CD4-positive, alpha-beta T cell treated with Interleukin-17A for 1 hour (primary cell): ENCODE measurements at regions not wholly inside any gene's neighbourhood (a gene's known extent, or its start where the extent isn't known, plus 50 kb on each side); places are given as distances from the start of the nearest gene placed in this dataset.

Experiments used
- DNase-seq: peaks from one replicate; pipeline ENCODE4 v3.0.0-alpha.2; 2020

DNA sequence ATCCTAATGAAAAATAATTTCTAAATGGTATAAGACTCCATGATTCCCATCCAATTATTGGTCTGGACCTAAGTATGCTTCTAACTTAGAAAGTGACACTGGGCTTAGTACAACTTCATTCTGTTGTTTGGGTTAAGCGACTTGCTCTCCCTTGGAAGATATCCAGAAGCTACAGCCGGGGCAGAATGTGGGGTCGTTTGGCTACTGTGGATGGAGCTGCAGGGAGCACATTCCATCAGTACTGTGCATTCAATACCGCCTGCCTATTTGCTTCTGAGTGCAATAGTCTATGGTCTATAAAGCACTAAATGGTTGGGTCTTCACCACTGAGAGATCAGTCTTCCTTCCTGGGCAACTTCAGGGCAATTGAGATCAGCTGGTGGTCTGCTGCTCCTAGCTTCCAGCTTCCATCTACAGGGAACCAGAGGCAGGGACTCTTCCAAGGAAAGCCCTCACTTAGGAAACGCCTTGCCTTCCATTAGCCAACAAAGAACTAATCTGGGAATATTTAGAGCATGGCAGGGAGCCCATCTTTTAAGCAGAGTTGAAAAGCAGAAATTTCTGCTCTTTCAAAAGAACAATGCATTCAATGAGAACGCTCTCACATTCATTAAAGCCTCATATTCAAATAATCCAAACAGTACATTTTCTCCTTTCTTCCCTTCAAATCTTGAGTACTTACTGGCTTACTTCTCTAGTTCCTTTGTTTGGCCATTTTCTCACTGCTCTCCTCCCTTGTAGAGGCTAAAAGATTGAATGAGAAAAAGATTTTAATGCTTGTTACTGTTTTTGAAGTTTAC, 1049.9 kb upstream of the TENM3 start:
- no peak for DNase-seq

DNA sequence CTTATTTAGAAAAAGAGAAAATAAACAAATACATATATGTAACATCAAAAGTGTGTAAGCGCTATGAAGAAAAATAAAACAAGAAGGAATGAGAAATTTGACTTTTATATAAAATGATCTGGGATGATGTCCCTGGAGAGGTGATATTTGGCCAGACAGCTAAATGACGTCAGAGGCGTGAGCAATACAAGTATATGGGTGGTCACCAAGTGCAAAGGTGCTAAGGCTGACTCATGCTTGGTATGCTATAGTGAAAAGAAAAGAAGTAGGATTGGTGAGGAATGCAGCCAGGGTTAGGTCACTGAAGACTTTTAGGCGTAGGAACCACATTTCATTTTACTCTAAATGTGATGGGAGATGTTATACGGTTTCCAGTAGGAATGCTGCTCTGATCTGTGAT, 1049.1 kb upstream of the TENM3 start:
- DNase-seq, result no peak

DNA sequence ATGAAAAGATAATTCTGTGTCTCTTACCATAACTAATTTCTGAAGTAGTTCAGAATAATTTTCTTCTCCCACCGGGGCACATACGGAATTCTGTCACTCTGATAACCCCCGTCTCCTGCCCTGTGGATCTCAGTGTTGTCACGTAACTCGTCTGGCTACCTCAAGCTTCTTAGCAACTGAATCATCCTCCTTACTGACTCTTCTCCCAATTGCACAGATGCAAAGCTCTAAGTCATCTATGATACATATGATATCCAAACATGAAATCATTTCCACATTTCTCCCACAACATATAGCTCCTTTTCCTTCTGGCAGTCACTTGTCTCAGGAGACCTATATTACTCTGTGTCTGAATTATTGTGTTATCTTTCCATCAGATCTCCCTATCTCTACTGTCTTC, 1043.1 kb upstream of the TENM3 start:
- no peak for DNase-seq

GRCh38 chr4:181202240-181202639, 1041.0 kb upstream of the TENM3 start:
- no peak for DNase-seq

- no peak for DNase-seq
These were observed 1039.1 kb upstream of the TENM3 start for GRCh38 chr4:181204109-181204508.

DNA sequence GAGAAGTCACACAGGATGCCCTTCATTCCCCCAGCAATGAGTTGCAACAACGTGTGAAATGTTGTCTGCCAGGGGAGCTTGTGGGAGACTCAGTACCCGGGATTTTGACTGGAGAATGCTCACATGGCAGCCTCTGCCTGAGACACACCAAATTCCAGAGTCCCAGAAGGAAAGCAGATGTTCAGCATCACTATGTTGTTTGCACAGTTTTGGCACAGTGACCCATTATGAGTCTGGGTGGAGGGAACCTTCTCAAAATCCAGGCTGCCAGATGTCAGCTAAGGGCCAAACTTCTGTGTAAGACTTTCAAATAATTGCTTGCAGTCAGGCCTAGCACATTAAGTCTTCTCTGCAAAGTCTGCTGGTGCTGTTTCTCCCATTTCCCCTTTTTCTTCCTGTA, 1029.7 kb upstream of the TENM3 start:
- no peak for DNase-seq

- no peak for DNase-seq
These were observed 1026.7 kb upstream of the TENM3 start for GRCh38 chr4:181216501-181216900.

DNA sequence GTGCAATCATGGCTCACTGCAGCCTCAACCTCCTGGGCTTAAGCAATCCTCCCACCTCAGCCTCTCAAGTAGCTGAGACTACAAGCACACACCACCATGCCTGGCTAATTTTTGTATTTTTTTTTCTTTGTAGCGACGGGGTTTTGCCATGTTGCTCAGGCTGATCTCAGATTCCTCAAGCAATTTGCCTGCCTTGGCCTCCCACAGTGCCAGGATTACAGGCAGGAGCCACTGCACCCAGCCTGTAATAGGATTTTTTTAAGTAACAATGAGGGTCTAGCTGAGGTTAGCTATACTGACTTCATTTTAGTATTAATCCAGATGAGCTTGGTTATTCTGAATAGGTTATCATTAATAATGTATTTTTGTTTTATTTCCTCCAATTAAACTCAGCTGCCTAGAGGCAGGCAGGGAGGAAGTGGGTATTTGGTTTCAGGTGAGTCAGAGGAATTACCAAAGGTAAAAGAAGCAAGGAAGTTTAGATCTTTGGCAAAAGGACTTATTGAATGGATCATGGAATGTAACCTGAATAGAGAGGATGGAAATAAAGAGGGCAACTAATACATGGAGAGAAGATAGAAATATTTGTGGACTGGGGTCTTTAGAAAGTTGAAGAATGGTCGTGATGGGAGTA, 1023.3 kb upstream of the TENM3 start:
- no peak for DNase-seq

DNA sequence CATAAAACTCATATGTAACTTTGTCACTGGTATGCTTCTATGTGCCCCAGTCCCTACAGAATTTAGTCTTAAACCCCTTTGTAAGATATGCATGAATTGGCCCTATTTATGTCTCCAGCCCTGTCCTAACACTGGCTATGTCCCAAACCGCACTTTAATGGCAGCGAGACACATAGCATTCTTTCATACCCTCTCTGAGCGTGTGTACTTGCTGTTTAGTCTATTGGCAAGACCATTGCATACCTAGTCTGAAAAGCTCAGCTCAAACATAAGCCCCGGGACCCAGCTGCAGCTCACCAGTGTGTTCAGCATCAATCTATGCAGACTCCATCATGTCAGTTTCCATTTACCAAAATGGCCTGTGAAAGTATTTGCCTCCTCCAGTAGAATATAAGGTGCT, 1018.4 kb upstream of the TENM3 start:
- no peak for DNase-seq

DNA sequence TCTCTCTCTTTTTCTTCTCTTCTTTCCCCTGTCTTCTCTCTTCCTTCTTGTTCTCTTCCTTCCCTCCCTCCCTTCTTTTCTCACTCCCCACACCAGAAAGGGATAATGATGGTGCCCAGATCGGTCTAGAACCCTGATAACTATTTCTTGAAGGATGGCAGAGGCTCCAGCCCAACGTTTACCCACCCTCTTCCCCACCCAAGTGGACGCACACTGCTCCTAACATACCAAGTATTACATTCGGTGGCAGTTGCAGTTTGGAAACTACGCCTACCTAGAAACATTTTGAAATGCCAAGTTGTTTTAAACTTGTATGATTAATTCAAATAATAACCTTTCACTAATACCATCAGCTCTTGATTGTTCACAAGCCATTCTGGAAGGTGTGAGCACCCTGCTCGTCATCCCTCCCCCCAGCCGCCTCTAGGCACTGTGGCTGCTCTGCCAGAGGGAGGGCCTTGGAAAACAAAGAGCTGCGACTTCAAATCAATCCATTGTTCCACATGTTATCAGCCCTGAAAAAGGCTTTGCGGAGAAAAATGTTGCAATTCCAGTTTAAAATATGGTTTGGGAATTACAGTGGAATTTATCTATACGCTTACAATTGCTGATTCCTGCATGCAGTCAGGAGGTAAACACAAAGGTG, 1017.5 kb upstream of the TENM3 start:
- DNase-seq, result no peak

GRCh38 chr4:181234951-181235680, 1008.1 kb upstream of the TENM3 start:
- no peak for DNase-seq

- no peak for DNase-seq
These were observed 997.9 kb upstream of the TENM3 start for GRCh38 chr4:181245326-181245725.

DNA sequence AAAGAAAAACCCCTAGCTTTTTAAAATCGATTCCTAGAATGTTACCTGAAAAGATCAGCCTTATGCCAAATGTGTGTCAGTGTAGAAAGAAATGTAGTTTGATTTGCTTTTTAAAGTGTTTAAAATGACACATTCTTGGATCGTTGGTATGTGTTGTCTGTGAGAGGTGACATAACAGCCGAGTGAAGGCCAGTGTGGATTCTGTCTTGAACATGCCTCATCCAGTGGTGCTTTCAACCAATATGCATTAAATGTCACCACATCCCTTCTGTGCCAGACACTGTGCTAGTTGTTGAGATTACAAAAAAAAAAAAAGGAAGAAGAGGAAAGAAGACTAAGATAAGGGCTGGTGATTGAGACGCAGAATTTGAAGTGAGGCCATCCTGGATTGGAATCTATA, 994.2 kb upstream of the TENM3 start:
- DNase-seq, result no peak

DNA sequence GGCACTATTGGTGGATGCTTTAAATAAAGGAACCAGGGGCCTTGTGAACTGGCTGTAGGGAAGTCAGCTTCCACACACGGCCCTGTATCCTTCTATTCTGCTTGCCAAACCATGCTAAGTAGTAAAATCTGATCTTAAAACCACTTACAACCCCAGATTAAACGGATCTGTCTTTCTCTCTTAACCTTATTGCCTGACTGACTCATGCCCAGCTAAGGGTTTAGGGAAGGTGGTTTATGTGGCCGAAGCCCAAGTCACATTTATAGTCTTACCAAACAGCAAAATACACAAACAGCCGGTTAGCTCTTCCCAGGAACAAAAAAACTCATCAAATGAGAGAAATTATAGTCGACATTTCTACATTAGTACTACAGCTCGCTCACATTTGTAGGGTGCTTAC, 988.4 kb upstream of the TENM3 start:
- no peak for DNase-seq

DNA sequence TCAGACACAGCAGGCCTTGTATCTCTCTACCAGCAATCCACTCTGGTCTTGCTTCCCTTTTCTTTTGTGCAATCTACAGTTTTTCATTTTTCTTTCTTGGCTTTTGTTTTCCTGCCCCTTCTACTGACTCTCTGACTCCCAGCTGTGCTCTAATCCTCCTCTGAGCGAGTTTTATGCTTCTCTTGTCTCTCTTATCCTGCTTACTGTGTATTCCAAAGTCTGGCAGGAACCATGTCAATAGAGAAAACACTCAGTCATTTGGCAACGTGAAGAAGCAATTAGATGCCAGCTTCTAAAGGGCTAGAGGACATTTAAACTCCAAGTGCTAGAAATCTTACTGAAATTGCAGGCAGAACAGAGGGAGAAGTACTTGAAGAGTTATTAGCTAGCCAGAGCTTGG, 984.6 kb upstream of the TENM3 start:
- no peak for DNase-seq

- no peak for DNase-seq
These were observed 984.0 kb upstream of the TENM3 start for GRCh38 chr4:181259081-181259709.

GRCh38 chr4:181261279-181261678, 981.9 kb upstream of the TENM3 start:
- no peak for DNase-seq

GRCh38 chr4:181264893-181265292, 978.3 kb upstream of the TENM3 start:
- no peak for DNase-seq

DNA sequence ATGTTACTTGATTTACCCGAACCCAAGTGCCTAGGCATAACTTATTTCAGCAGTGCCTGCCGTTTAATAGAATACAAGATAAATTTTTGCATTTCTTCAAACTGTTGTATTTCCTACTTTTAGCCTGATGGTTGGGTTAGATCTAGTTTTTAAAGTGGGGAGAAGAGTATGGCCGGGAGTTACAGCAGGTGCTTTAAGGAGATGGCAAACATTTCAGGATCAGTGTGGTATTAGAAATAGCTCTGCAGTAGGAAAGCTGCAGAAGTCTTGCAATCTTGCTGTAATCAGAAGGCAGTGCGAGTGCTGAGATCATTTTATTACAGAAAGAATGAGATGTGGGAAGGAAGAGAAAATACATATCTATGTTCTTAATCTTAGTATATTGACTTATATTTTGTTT, 977.8 kb upstream of the TENM3 start:
- no peak for DNase-seq

GRCh38 chr4:181271116-181271640, 972.0 kb upstream of the TENM3 start:
- DNase-seq, result no peak

- DNase-seq, result no peak
These were observed 970.8 kb upstream of the TENM3 start for GRCh38 chr4:181272422-181272821.

DNA sequence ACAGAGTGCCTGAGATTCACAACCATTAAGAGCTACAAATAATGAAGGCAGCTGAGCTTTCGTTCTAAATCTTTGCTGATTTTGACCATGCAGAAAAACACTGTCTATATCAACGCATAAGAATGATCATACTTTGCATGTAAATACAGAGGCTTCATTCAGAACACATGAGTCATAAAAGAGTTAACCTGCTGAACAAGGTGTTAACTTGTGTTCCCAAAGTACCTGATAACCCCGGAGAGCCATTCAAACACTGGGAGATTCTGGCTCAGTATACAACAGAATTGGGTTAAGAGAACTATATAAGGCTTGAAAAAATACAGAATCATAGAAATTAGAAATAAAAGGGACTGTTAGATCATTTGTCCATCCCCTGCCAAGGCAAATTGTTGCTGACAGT, 964.3 kb upstream of the TENM3 start:
- no peak for DNase-seq

GRCh38 chr4:181281451-181281850, 961.8 kb upstream of the TENM3 start:
- DNase-seq, result no peak
